ENCODE measurements at regions not wholly inside any gene's neighbourhood (a gene's known extent, or its start where the extent isn't known, plus 50 kb on each side); places are given as distances from the start of the nearest gene placed in this dataset.

GRCh38 chr11:23991165-23991539 is 505.7 kb upstream of the LUZP2 start:
- WGBS (ENCODE audit: insufficient coverage, low coverage, low lambda C conversion rate, missing lambda C conversion rate) = 33% methylated on average over 2 of the region's 2 CpGs
- ATAC-seq = no peak
- H3K36me3 ChIP-seq = no peaks in the 10 kb centered on the region
- TF ChIP-seq POLR2A (IDR thresholded peaks at IDR 0.05) (no peak), CTCF (IDR thresholded peaks at IDR 0.05) (no peak)
- DNase-seq = no peak
- no peaks in the 10 kb centered on the region for H3K9me3 ChIP-seq
- no peaks in the 10 kb centered on the region for H3K4me1 ChIP-seq
- intact Hi-C loops (cut with DNase I) = no loop called here
- no peaks in the 10 kb centered on the region for H3K27me3 ChIP-seq
- H3K4me3 ChIP-seq = no peak overlapping the region
- H3K27ac ChIP-seq = no peak overlapping the region

- no peak overlapping the region for H3K27ac ChIP-seq
- H3K4me3 ChIP-seq = no peak overlapping the region
- TF ChIP-seq POLR2A (IDR thresholded peaks at IDR 0.05) = no peak
- no peak for TF ChIP-seq CTCF (IDR thresholded peaks at IDR 0.05)
- H3K9me3 ChIP-seq = no peaks in the 10 kb centered on the region
- DNase-seq = no peak
- no peaks in the 10 kb centered on the region for H3K27me3 ChIP-seq
- H3K4me1 ChIP-seq = no peaks in the 10 kb centered on the region
- intact Hi-C loops (cut with DNase I) = no loop called here
- no peaks in the 10 kb centered on the region for H3K36me3 ChIP-seq
- no peak for ATAC-seq
Observed at GRCh38 chr11:23995891-23996290, 501.0 kb upstream of the LUZP2 start.

- intact Hi-C loops (cut with DNase I) = no loop called here
- Histone ChIP-seq H3K27me3 (no peaks in the 10 kb centered on the region), H3K4me1 (no peaks in the 10 kb centered on the region), H3K4me3 (no peak overlapping the region), H3K27ac (no peak overlapping the region), H3K9me3 (no peaks in the 10 kb centered on the region), H3K36me3 (no peaks in the 10 kb centered on the region)
- ATAC-seq = no peak
- WGBS (ENCODE audit: insufficient coverage, low coverage, low lambda C conversion rate, missing lambda C conversion rate) = 29% methylated on average over 1 of the region's 1 CpG
- TF ChIP-seq POLR2A (IDR thresholded peaks at IDR 0.05) = no peak
- TF ChIP-seq CTCF (IDR thresholded peaks at IDR 0.05) = no peak
- DNase-seq = no peak
Observed at GRCh38 chr11:23997356-23997755, 499.5 kb upstream of the LUZP2 start.

- intact Hi-C loops (cut with DNase I) = no loop called here
- H3K9me3 ChIP-seq = no peaks in the 10 kb centered on the region
- DNase-seq (no peak), ATAC-seq (no peak)
- H3K4me3 ChIP-seq = no peak overlapping the region
- no peaks in the 10 kb centered on the region for H3K27me3 ChIP-seq
- H3K27ac ChIP-seq = no peak overlapping the region
- H3K4me1 ChIP-seq = no peaks in the 10 kb centered on the region
- no peaks in the 10 kb centered on the region for H3K36me3 ChIP-seq
- no peak for TF ChIP-seq POLR2A (IDR thresholded peaks at IDR 0.05)
- TF ChIP-seq CTCF (IDR thresholded peaks at IDR 0.05) = no peak
Observed at GRCh38 chr11:24005202-24005876, 491.5 kb upstream of the LUZP2 start.

- no peaks in the 10 kb centered on the region for H3K4me1 ChIP-seq
- no peak for DNase-seq
- intact Hi-C loops (cut with DNase I) = no loop called here
- H3K9me3 ChIP-seq = peaks cover 0 to 3% (median 0%) of the 10 kb centered on the region in 4 donors
- no peaks in the 10 kb centered on the region for H3K27me3 ChIP-seq
- TF ChIP-seq POLR2A (IDR thresholded peaks at IDR 0.05) (no peak), CTCF (IDR thresholded peaks at IDR 0.05) (no peak)
- no peak overlapping the region for H3K27ac ChIP-seq
- ATAC-seq = no peak
- no peaks in the 10 kb centered on the region for H3K36me3 ChIP-seq
- H3K4me3 ChIP-seq = no peak overlapping the region
- WGBS (ENCODE audit: insufficient coverage, low coverage, low lambda C conversion rate, missing lambda C conversion rate) = 47% methylated on average over 2 of the region's 3 CpGs
Observed at GRCh38 chr11:24043842-24044241, 453.0 kb upstream of the LUZP2 start.
